Mesenchymal stem cell (in vitro differentiated cells and primary cell): ENCODE measurements at regions not wholly inside any gene's neighbourhood (a gene's known extent, or its start where the extent isn't known, plus 50 kb on each side); places are given as distances from the start of the nearest gene placed in this dataset.

Experiments used
- DNase-seq: peaks from one replicate; pipeline ENCODE4 v3.0.0-alpha.2; 2013
- H2AFZ ChIP-seq: one replicate; pipeline ENCODE4 v1.6.1; 2013; ENCODE audit warnings: low read depth, mild to moderate bottlenecking, control low read depth, inconsistent platforms, low read length, moderate library complexity
- H2AK5ac ChIP-seq: 2 replicates; pipeline ENCODE4 v1.6.1; 2013; ENCODE audit warnings: low read length, moderate library complexity, mild to moderate bottlenecking, inconsistent platforms; ENCODE audit not compliant: severe bottlenecking
- H2BK120ac ChIP-seq: one replicate; pipeline ENCODE4 v1.6.1; 2013; ENCODE audit warnings: low read depth, mild to moderate bottlenecking, inconsistent platforms, low read length, moderate library complexity
- H2BK12ac ChIP-seq, 2 experiments: one replicate each; pipeline ENCODE4 v1.6.1; 2013; ENCODE audit warnings: inconsistent platforms in 2 of 2, low read length in 2 of 2, mild to moderate bottlenecking in 2 of 2, moderate library complexity in 2 of 2, control low read depth in 1 of 2
- H2BK15ac ChIP-seq: one replicate; pipeline ENCODE4 v1.6.1; 2013; ENCODE audit warnings: mild to moderate bottlenecking, low read depth, inconsistent platforms; ENCODE audit not compliant: poor library complexity, severe bottlenecking
- H2BK5ac ChIP-seq: 2 replicates; pipeline ENCODE4 v1.6.1; 2013; ENCODE audit warnings: low read depth, mild to moderate bottlenecking, low read length, control low read depth, inconsistent platforms; ENCODE audit not compliant: poor library complexity, severe bottlenecking
- H3K14ac ChIP-seq, 2 experiments: one replicate each; pipeline ENCODE4 v1.6.1; 2013; ENCODE audit warnings: inconsistent platforms in 2 of 2, low read length in 2 of 2, control low read depth in 1 of 2, mild to moderate bottlenecking in 1 of 2, moderate library complexity in 1 of 2
- H3K18ac ChIP-seq, 2 experiments: one replicate each; pipeline ENCODE4 v1.6.1; 2013; ENCODE audit warnings: inconsistent platforms in 2 of 2, low read length in 2 of 2, control low read depth in 1 of 2, low read depth in 1 of 2, mild to moderate bottlenecking in 1 of 2
- H3K23ac ChIP-seq, 2 experiments: one replicate each; pipeline ENCODE4 v1.6.1; 2013; ENCODE audit warnings: inconsistent platforms in 2 of 2, low read length in 2 of 2, mild to moderate bottlenecking in 2 of 2, moderate library complexity in 2 of 2, control low read depth in 1 of 2
- H3K27ac ChIP-seq: 2 replicates; pipeline ENCODE4 v1.5.1; 2013; ENCODE audit warnings: mild to moderate bottlenecking, moderate library complexity, low read length, control low read depth, inconsistent platforms; ENCODE audit not compliant: poor library complexity, severe bottlenecking
- H3K27me3 ChIP-seq, 2 experiments: 2 replicates each; pipeline versions ENCODE4 v1.6.1 to v1.7.0; 2013; ENCODE audit warnings: low read length in 2 of 2, mild to moderate bottlenecking in 2 of 2, moderate library complexity in 2 of 2, control low read depth in 1 of 2, inconsistent platforms in 1 of 2; ENCODE audit not compliant: control insufficient read depth in 1 of 2, insufficient read depth in 1 of 2
- H3K36me3 ChIP-seq, 2 experiments: 2 replicates each; pipeline versions ENCODE4 v1.6.1 to v1.7.0; 2013; ENCODE audit warnings: low read length in 2 of 2, control low read depth in 1 of 2, inconsistent platforms in 1 of 2, low read depth in 1 of 2, mild to moderate bottlenecking in 1 of 2; ENCODE audit not compliant: insufficient read depth in 2 of 2, control insufficient read depth in 1 of 2
- H3K4ac ChIP-seq, 2 experiments: one replicate each; pipeline ENCODE4 v1.6.1; 2013; ENCODE audit warnings: inconsistent platforms in 2 of 2, low read length in 2 of 2, mild to moderate bottlenecking in 2 of 2, moderate library complexity in 2 of 2, control low read depth in 1 of 2, low read depth in 1 of 2
- H3K4me1 ChIP-seq: 2 replicates; pipeline ENCODE4 v1.6.1; 2013; ENCODE audit warnings: low read depth, low read length, control low read depth; ENCODE audit not compliant: control insufficient read depth, insufficient read depth
- H3K4me2 ChIP-seq: 2 replicates; pipeline ENCODE4 v1.6.1; 2013; ENCODE audit warnings: low read length, mild to moderate bottlenecking, inconsistent platforms; ENCODE audit not compliant: poor library complexity, severe bottlenecking
- H3K4me3 ChIP-seq, 2 experiments: 2 replicates each; pipeline versions ENCODE4 v1.5.1 to v1.7.0; 2013; ENCODE audit warnings: low read length in 2 of 2, mild to moderate bottlenecking in 2 of 2, control low read depth in 1 of 2, low read depth in 1 of 2; ENCODE audit not compliant: insufficient read depth in 1 of 2
- H3K79me1 ChIP-seq: replicated peaks from 2 replicates; pipeline ENCODE4 v1.6.1; 2013; ENCODE audit warnings: mild to moderate bottlenecking, control low read depth, low read length, inconsistent platforms; ENCODE audit not compliant: poor library complexity, severe bottlenecking
- H3K9ac ChIP-seq: 2 replicates; pipeline ENCODE4 v1.7.0; 2013; ENCODE audit warnings: mild to moderate bottlenecking, low read length, moderate library complexity
- H3K9me3 ChIP-seq: 2 replicates; pipeline ENCODE4 v1.7.0; 2013; ENCODE audit warnings: mild to moderate bottlenecking, low read length; ENCODE audit not compliant: control insufficient read depth
- H4K8ac ChIP-seq: one replicate; pipeline ENCODE4 v1.6.1; 2013; ENCODE audit warnings: inconsistent platforms, mild to moderate bottlenecking, low read length, moderate library complexity
- H4K91ac ChIP-seq: one replicate; pipeline ENCODE4 v1.6.1; 2013; ENCODE audit warnings: mild to moderate bottlenecking, low read length, inconsistent platforms
- WGBS: methylation state at CpG from one replicate; pipeline ENCODE4 v1.1.7; 2013; ENCODE audit warnings: mixed read lengths; 5-methylcytosine and 5-hydroxymethylcytosine counted together

DNA sequence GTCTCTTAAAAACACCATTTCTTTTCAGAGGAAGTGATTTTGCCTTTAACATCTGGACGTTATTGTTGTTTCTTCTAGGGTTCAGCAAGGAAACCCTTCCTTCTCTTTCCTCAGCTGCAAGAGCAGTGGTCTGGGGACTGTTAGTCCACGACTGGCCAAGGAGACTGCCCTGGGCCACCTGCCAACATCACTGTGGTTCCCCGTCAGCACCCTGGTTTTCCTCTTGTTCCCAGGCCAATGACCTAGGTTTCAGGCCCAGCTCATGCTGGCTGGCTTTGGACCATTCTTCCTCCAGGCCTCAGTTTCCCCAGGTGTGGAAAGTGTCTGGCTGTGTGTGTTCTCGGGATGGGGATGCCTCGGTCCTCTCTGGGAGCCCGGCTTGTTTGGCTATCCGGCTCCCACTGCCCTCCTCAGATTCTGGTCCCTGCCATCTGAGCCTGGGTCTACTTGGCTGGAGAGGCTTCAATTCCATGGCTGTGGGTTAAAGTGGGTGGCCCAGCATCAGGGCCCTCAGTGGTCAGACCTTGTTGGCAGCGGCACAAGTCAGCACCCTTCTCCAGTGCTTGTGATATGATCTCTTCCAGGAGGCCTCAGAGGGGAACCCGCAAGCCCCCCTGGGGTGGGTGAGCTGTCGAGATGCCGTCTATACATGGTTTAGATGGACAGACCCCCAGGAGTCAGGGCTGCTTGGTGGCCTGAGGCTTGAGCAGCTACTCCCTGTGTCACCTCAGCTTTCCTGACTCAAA is 234.3 kb upstream of the HS6ST1 start:
- 93% methylated on average over 11 of the region's 11 CpGs for WGBS

DNA sequence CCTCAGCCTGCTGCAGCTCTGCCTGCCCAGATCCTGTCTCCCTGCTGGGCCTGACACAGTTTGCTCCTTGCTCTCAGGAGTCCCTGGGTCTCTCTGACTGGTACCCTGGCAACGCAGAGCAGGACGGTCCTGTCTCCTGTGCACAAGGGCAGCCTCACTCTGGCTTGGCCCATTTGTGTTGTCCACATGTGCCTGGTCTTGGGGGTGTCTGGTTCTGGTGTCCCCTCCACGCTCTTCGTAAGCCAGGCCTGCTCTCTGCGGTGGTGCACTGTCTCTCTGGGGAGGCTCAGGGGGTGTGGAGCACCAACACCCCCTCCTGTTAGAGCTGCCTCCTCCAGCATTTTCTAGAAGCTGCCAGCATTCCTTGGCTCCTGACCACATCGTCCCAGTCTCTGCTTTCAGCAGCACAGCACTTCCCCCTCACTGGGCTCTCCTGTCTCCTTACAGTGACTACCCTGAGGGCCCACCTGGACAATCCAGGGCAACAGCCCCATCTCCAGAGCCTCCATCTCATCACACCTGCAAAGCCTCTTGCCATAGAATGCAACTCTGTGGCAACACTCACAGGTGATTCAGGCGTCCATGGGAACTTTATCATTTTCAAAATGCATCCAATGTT is 235.6 kb upstream of the HS6ST1 start:
- H3K36me3 ChIP-seq: no peaks in the 10 kb centered on the region
- no peak overlapping the region for H4K91ac ChIP-seq
- H3K4ac ChIP-seq: no peak overlapping the region
- no peak overlapping the region for H2BK12ac ChIP-seq
- peaks cover 5% of the 10 kb centered on the region for H3K9me3 ChIP-seq
- no peak overlapping the region for H2AK5ac ChIP-seq
- 95% methylated on average over 7 of the region's 7 CpGs for WGBS
- H2BK5ac ChIP-seq: no peak overlapping the region
- no peak overlapping the region for H2AFZ ChIP-seq
- no peaks in the 10 kb centered on the region for H3K79me1 ChIP-seq
- no peak overlapping the region for H3K4me2 ChIP-seq
- H3K23ac ChIP-seq: no peak overlapping the region
- H2BK120ac ChIP-seq: no peak overlapping the region
- peaks cover 21% of the 10 kb centered on the region for H3K4me1 ChIP-seq
- no peak overlapping the region for H3K9ac ChIP-seq
- H2BK15ac ChIP-seq: no peak overlapping the region
- no peak overlapping the region for H4K8ac ChIP-seq
- H3K27me3 ChIP-seq: no peaks in the 10 kb centered on the region
- DNase-seq: no peak
- H3K14ac ChIP-seq: no peak overlapping the region
- H3K27ac ChIP-seq: no peak overlapping the region
- H3K18ac ChIP-seq: no peak overlapping the region
- no peak overlapping the region for H3K4me3 ChIP-seq

More for the DNA sequence above, 234.3 kb upstream of the HS6ST1 start:
- Histone ChIP-seq H2AFZ (no peak overlapping the region), H2BK15ac (no peak overlapping the region), H3K4me2 (no peak overlapping the region), H3K27me3 (no peaks in the 10 kb centered on the region), H3K4me1 (peaks cover 28% of the 10 kb centered on the region), H3K9ac (no peak overlapping the region), H3K18ac (no peak overlapping the region), H2BK5ac (no peak overlapping the region), H2BK120ac (no peak overlapping the region), H3K9me3 (peaks cover 5% of the 10 kb centered on the region), H4K8ac (no peak overlapping the region), H2AK5ac (no peak overlapping the region), H3K4me3 (no peak overlapping the region), H3K14ac (no peak overlapping the region), H3K4ac (no peak overlapping the region), H3K79me1 (no peaks in the 10 kb centered on the region), H3K27ac (no peak overlapping the region), H2BK12ac (no peak overlapping the region), H3K23ac (no peak overlapping the region), H3K36me3 (no peaks in the 10 kb centered on the region), H4K91ac (no peak overlapping the region)
- DNase-seq: no peak

DNA sequence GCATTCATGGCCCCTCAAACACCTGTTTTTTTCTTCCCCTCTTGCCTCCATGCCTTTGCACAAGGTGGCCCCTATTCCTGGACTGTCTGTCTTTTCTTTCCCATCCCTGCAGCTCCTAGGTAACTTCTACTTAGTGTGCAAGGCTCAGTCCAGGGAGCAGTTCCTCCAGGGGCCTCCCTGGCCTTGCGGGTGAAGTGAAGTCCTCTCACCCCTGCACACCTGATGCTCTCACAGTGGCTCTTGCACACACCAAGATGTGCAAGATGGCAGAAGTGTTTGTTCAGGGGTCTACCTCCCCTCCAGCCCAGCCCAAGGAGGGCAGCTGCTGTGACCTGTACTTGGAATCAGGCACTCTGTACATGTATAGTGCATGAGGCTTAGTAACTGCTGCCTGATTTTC is 236.8 kb upstream of the HS6ST1 start:
- no peak overlapping the region for H3K4ac ChIP-seq
- no peak overlapping the region for H2BK15ac ChIP-seq
- no peak overlapping the region for H3K14ac ChIP-seq
- no peak overlapping the region for H2AK5ac ChIP-seq
- H2BK5ac ChIP-seq: no peak overlapping the region
- 100% methylated on average over 1 of the region's 1 CpG for WGBS
- no peaks in the 10 kb centered on the region for H3K79me1 ChIP-seq
- no peaks in the 10 kb centered on the region for H3K36me3 ChIP-seq
- H3K4me2 ChIP-seq: no peak overlapping the region
- peaks cover 13% of the 10 kb centered on the region for H3K4me1 ChIP-seq
- H3K9me3 ChIP-seq: peaks cover 5% of the 10 kb centered on the region
- H3K27ac ChIP-seq: no peak overlapping the region
- no peak overlapping the region for H2BK120ac ChIP-seq
- H4K91ac ChIP-seq: no peak overlapping the region
- no peaks in the 10 kb centered on the region for H3K27me3 ChIP-seq
- no peak overlapping the region for H3K18ac ChIP-seq
- no peak overlapping the region for H3K9ac ChIP-seq
- H3K23ac ChIP-seq: no peak overlapping the region
- no peak overlapping the region for H2AFZ ChIP-seq
- DNase-seq: no peak
- H2BK12ac ChIP-seq: no peak overlapping the region
- no peak overlapping the region for H4K8ac ChIP-seq
- H3K4me3 ChIP-seq: no peak overlapping the region

DNA sequence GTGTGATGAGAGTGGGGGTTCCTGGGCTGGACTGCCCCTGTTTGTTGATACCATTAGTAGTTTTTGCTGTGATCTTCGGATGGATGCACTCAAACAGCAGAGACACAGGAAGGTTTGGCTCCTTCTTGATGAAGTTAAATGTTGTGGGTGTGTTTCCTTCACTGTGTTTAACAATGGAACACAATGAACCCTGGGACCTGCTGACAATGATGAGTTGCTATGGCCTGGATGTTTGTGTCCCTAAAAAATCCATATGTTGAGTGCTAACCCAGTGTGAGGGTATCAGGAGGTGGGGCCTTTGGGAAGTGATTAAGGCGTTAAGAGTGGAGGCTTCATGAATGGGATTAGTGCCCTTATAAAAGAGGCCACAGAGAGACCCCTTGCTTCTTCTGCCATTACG is 237.4 kb upstream of the HS6ST1 start:
- H2BK15ac ChIP-seq: no peak overlapping the region
- 98% methylated on average over 3 of the region's 3 CpGs for WGBS
- no peak overlapping the region for H2AK5ac ChIP-seq
- H3K14ac ChIP-seq: no peak overlapping the region
- no peak overlapping the region for H3K27ac ChIP-seq
- H3K4me2 ChIP-seq: no peak overlapping the region
- H4K8ac ChIP-seq: no peak overlapping the region
- no peak overlapping the region for H4K91ac ChIP-seq
- H2BK12ac ChIP-seq: no peak overlapping the region
- H3K4me1 ChIP-seq: peaks cover 8% of the 10 kb centered on the region
- H2BK120ac ChIP-seq: no peak overlapping the region
- no peak overlapping the region for H3K9ac ChIP-seq
- no peak overlapping the region for H2BK5ac ChIP-seq
- peaks cover 5% of the 10 kb centered on the region for H3K9me3 ChIP-seq
- no peak overlapping the region for H3K23ac ChIP-seq
- no peak overlapping the region for H2AFZ ChIP-seq
- no peak overlapping the region for H3K4ac ChIP-seq
- no peaks in the 10 kb centered on the region for H3K79me1 ChIP-seq
- H3K27me3 ChIP-seq: no peaks in the 10 kb centered on the region
- H3K36me3 ChIP-seq: no peaks in the 10 kb centered on the region
- no peak for DNase-seq
- H3K4me3 ChIP-seq: no peak overlapping the region
- H3K18ac ChIP-seq: no peak overlapping the region
